GM23248 (cell line): ENCODE measurements at regions not wholly inside any gene's neighbourhood (a gene's known extent, or its start where the extent isn't known, plus 50 kb on each side); places are given as distances from the start of the nearest gene placed in this dataset.

Experiments
- EZH2 ChIP-seq: fragments of 200-600 bp; sonication (generic); IDR thresholded peaks from 2 replicates; pipeline ENCODE4 v1.6.1; 2018; ENCODE audit warnings: antibody characterized with exemption, mild to moderate bottlenecking; ENCODE audit not compliant: insufficient read depth, poor library complexity, severe bottlenecking
- EZH2phosphoT487 ChIP-seq: fragments of 200-600 bp; sonication (generic); IDR thresholded peaks from 2 replicates; pipeline ENCODE4 v1.6.1; 2018; ENCODE audit warnings: antibody characterized with exemption, moderate library complexity, mild to moderate bottlenecking, low read depth; ENCODE audit not compliant: insufficient read depth

- no peak for TF ChIP-seq EZH2
- TF ChIP-seq EZH2phosphoT487: no peak
Measured at GRCh38 chr9:109624896-109625295, 126.8 kb upstream of the PTPN3 start.
